Activated T-cell treated with anti-CD3 and anti-CD28 coated beads, Interleukin-2, amount 50 U/mL, for 24 hours (primary cell): ENCODE measurements at regions not wholly inside any gene's neighbourhood (a gene's known extent, or its start where the extent isn't known, plus 50 kb on each side); places are given as distances from the start of the nearest gene placed in this dataset.

Source experiments
- DNase-seq: peaks from one replicate; pipeline ENCODE4 v3.0.0-alpha.2; 2020
- H3K27ac Mint-ChIP-seq: 2 replicates; pipeline ENCODE4 v1.8.0; 2020; ENCODE audit warnings: mild to moderate bottlenecking, mixed read lengths
- H3K27me3 Mint-ChIP-seq: 2 replicates; pipeline ENCODE4 v1.8.0; 2020; ENCODE audit warnings: mixed read lengths
- H3K36me3 Mint-ChIP-seq: 2 replicates; pipeline ENCODE4 v1.8.0; 2020; ENCODE audit warnings: low read depth, mixed read lengths
- H3K4me1 Mint-ChIP-seq: 2 replicates; pipeline ENCODE4 v1.8.0; 2020; ENCODE audit warnings: low read depth, mixed read lengths
- H3K4me3 Mint-ChIP-seq: 2 replicates; pipeline ENCODE4 v1.8.0; 2020; ENCODE audit warnings: mild to moderate bottlenecking, moderate library complexity, mixed read lengths
- H3K9me3 Mint-ChIP-seq: 2 replicates; pipeline ENCODE4 v1.8.0; 2020; ENCODE audit warnings: mixed read lengths

DNA sequence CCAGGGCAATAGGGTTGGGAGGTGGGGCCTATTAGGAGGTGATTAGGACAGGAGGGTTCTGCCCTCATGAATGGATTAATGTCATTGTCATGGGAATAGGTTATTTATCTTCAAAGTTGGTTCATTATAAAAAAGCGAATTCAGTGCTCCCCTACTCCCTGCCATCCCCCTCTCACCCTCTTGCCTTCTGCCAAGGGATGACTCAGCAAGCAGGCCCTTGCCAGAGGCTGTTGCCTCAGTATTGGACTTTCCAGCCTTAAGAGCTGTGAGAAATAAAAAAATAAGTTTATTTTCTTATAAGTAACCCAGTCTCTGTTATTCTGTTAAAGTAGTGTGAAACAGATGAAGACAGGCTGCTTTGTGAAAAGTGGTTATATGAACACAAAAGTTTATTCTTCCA is 381.1 kb upstream of the ZFP64 start:
- DNase-seq: no peak
- H3K4me1 Mint-ChIP-seq: no peaks in the 10 kb centered on the region
- no peaks in the 10 kb centered on the region for H3K36me3 Mint-ChIP-seq
- no peak overlapping the region for H3K27ac Mint-ChIP-seq
- H3K27me3 Mint-ChIP-seq: no peaks in the 10 kb centered on the region
- no peak overlapping the region for H3K4me3 Mint-ChIP-seq
- peaks cover 6% of the 10 kb centered on the region for H3K9me3 Mint-ChIP-seq

DNA sequence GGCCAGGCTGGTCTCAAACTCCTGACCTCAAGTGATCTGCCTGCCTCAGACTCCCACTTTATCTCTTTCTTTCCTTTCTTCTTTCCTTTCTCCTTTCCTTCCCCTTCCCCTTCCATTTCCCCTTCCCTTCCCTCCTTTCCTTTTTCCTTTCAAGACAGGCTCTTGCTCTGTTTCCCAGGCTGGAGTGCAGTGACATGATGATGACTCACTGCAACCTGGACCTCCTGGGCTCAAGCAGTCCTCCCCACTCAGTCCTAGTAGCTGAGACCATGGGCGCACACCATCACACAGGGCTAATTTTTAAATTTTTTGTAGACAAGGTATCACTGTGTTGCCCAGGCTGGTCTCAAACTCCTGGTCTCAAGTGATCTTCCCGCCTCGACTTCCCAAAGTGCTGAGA is 377.6 kb upstream of the ZFP64 start:
- Mint-ChIP-seq H3K36me3 (no peaks in the 10 kb centered on the region), H3K4me1 (no peaks in the 10 kb centered on the region), H3K4me3 (no peak overlapping the region), H3K9me3 (peaks cover 3% of the 10 kb centered on the region), H3K27ac (no peak overlapping the region), H3K27me3 (no peaks in the 10 kb centered on the region)
- no peak for DNase-seq

DNA sequence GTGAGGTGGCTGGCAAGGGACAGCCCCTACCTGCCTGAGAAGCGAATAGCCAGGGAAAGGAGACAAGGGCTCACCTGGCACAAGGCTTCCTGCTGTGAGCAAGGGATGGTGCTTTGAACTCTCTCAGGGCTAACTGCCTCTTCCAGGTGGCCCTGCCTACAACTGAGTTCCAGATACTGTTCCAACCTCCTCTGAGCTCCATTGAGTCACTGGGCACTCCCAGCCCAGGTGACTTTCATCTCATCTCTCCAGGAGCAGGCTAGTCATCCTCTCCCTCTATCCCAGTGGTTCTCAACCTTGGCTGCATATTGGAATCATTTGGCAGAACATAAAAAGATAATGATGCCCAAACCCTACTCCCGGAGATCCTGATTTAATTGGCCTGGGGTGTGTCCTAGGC is 374.0 kb upstream of the ZFP64 start:
- no peaks in the 10 kb centered on the region for H3K27me3 Mint-ChIP-seq
- H3K4me3 Mint-ChIP-seq: no peak overlapping the region
- H3K27ac Mint-ChIP-seq: no peak overlapping the region
- H3K4me1 Mint-ChIP-seq: no peaks in the 10 kb centered on the region
- H3K36me3 Mint-ChIP-seq: no peaks in the 10 kb centered on the region
- DNase-seq: no peak
- H3K9me3 Mint-ChIP-seq: no peaks in the 10 kb centered on the region

DNA sequence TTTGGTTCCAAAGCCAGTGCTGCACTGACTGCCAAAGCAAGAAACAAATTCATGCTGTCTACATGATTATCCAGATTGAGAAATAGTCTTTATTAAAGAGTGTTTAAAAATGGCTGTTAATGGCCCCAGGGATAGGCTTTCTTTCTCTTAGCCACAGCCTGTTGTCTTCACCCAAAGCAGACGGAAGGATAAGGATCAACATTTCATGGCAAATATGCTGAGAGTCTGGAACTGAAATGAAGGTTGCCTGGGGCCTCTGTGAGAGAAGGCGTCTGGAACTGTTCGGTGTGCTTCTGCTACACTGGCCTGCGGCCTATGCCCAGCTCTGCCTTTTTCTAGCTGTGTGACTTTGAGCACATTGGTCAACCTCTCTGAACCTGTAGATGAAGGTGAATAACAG is 373.0 kb upstream of the ZFP64 start:
- peaks cover 1% of the 10 kb centered on the region for H3K36me3 Mint-ChIP-seq
- no peak overlapping the region for H3K4me3 Mint-ChIP-seq
- peaks cover 8% of the 10 kb centered on the region for H3K9me3 Mint-ChIP-seq

DNA sequence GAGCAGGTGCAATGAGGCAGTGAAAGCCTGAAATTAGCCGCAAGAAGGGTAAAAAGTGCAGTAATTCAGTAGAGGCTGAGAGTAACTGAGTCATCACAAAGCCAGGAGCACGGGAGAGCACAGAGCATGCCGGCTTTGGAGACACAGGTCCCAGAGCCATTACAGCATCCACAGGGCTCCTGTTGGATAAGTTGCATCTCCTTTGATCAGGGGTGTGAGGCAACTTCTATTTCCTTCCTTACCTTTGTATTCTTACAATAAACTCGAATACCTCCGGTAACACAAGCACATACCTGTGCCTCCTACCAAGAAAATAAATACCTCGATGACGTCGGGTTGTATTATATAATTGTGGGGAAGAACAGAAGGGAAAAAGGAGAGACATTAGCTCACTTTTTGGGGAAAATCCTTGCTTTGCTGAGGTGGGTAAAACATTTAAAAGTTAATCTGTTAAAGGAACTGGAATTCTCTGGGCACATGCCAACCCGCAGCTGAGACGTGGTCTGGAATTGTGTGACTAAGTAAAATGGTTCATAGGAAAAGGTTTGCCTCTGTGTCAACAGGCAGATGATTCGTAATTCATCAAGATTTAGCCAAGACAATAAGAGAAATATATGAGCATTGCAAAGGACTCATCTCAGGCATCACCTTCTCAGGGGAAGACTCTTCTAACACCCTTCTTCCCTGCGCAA is 360.7 kb upstream of the ZFP64 start:
- Mint-ChIP-seq H3K9me3 (peaks cover 12% of the 10 kb centered on the region), H3K4me3 (no peak overlapping the region)
- no peak for DNase-seq

More for the DNA sequence above, 373.0 kb upstream of the ZFP64 start:
- Mint-ChIP-seq H3K4me1 (no peaks in the 10 kb centered on the region), H3K27ac (no peak overlapping the region), H3K27me3 (no peaks in the 10 kb centered on the region)
- no peak for DNase-seq

DNA sequence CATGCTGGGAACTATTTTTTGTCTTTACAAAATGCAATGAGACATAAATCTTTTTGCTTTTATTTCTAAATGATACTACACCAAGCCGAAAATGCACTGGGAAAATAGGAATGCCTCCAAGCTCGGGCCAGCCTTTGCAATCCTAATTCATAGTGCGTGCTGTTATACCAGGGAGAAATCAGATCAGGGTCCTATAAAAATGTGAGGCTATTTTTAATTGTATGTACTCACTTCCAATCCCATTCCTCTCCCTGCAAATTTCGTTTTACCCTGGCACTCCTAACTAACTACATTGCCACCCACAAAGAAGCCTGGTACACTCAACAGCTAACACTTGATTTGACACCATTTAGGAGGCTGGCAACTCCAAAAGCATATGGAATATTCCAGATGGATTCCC is 350.6 kb upstream of the ZFP64 start:
- Mint-ChIP-seq H3K9me3 (peaks cover 8% of the 10 kb centered on the region), H3K4me1 (peaks cover 2% of the 10 kb centered on the region), H3K4me3 (no peak overlapping the region), H3K36me3 (no peaks in the 10 kb centered on the region), H3K27me3 (no peaks in the 10 kb centered on the region), H3K27ac (no peak overlapping the region)
- no peak for DNase-seq

More for the DNA sequence above, 360.7 kb upstream of the ZFP64 start:
- Mint-ChIP-seq H3K27ac (no peak overlapping the region), H3K27me3 (no peaks in the 10 kb centered on the region), H3K4me1 (no peaks in the 10 kb centered on the region), H3K36me3 (peaks cover 2% of the 10 kb centered on the region)

DNA sequence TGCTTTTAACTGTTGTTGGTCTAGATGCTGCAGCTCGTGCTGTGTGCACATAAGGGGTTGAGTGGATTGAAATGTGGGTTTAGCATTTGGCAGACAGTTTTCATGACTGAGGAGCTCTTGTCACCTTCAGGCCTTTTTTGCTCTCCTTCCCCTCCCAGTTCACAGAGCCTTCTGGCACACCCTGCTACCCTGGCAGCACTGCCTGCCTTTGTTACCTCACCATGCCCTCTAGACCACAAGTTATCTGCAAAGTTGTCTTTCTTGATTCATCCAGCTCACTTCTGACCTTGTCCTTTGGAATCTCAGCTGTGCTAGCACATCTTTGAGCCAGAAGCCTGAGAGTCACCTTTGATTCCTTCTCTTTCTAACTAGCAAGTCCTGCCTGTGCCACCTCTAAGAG is 348.9 kb upstream of the ZFP64 start:
- H3K27me3 Mint-ChIP-seq: peaks cover 2% of the 10 kb centered on the region
- H3K4me1 Mint-ChIP-seq: peaks cover 2% of the 10 kb centered on the region
- H3K27ac Mint-ChIP-seq: no peak overlapping the region
- no peaks in the 10 kb centered on the region for H3K36me3 Mint-ChIP-seq
- DNase-seq: no peak
- H3K9me3 Mint-ChIP-seq: peaks cover 6% of the 10 kb centered on the region
- no peak overlapping the region for H3K4me3 Mint-ChIP-seq

DNA sequence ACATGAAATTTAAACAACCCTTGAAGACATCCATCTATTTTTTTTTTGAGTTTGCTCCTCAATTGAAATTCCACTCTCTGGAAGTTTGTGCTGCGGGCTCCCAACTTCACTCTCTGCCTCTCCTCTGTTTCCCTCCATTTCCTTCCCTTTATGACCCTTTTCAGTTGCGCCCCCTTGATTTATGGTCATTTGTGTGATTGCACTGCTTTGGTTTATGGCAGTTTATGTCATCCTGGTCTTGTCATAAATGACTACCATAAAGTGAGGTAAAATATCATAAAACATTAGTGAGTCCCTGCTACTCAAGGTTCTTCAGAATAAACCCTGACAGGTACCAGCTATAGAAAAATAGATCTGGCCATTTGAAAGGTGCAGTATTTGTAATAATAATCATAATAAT is 348.3 kb upstream of the ZFP64 start:
- Mint-ChIP-seq H3K36me3 (no peaks in the 10 kb centered on the region), H3K4me3 (no peak overlapping the region), H3K27me3 (peaks cover 2% of the 10 kb centered on the region), H3K27ac (no peak overlapping the region), H3K9me3 (peaks cover 2% of the 10 kb centered on the region), H3K4me1 (peaks cover 2% of the 10 kb centered on the region)
- no peak for DNase-seq

DNA sequence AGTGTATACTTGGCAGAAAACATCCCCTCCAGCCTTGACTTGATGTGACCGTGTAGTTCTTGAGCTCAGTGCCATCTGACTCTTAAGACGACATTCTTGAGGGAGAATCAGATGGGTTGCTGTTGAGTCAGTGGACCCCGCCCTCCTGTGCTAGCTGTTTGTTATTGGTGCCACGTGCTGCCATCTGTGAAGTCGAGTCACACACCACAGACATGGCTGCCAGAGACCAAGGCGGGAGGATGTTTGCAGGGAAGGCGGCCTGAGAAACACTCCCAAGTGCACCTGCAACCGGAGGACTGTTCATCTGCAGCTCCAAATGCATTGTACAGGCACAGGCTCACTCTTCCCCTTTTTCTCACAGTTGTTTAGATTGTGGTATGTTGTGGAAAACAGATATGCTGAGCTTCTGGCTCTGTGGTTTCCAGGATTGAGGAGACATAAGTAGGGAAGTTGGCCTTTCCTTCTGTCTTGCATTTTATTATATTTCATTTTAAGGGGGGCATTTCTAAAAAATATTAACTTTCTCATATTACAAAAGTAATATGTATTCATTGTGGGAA is 345.3 kb upstream of the ZFP64 start:
- H3K9me3 Mint-ChIP-seq: peaks cover 2% of the 10 kb centered on the region
- no peaks in the 10 kb centered on the region for H3K36me3 Mint-ChIP-seq
- H3K4me1 Mint-ChIP-seq: peaks cover 2% of the 10 kb centered on the region
- no peak for DNase-seq
- no peak overlapping the region for H3K4me3 Mint-ChIP-seq
- peaks cover 2% of the 10 kb centered on the region for H3K27me3 Mint-ChIP-seq
- no peak overlapping the region for H3K27ac Mint-ChIP-seq

DNA sequence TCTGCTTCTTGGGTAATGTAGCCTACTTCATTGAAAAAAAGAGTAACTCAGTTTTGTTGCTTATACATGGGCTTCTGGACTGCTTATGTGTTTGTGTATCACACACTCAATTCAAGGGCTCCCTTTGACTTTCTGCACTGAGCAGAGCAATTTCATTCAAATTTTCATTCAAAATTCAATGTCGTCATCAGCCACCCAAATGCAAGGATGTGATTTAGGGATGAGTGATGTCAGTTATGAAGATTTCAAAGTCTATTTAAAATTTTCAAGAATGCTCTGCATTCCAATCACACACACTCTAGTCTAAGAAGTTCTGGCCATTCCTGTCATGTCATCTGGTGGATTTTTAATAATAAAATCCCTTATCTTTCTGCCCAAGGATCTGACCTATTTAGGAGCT is 344.5 kb upstream of the ZFP64 start:
- Mint-ChIP-seq H3K9me3 (peaks cover 5% of the 10 kb centered on the region), H3K4me1 (peaks cover 2% of the 10 kb centered on the region), H3K36me3 (no peaks in the 10 kb centered on the region), H3K27me3 (peaks cover 2% of the 10 kb centered on the region), H3K4me3 (no peak overlapping the region), H3K27ac (no peak overlapping the region)
- no peak for DNase-seq

DNA sequence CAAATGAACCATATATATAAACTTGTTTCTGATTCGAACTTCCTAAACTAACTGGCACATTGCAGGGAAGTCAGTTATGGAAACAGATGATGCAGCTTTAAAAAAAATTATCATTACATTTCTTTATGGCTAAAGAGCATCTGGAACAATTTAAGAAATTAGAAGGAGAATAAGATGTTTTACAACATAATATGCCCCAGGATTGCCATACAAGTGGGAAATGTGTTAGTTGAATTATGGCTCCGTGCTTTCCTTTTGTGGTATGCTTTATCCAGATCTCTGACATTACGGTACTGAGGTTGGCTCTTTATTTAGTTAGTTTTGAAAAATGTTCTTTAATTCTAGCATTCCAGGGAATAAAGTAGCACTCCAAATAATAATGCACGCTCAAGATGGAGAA is 343.0 kb upstream of the ZFP64 start:
- Mint-ChIP-seq H3K27me3 (peaks cover 2% of the 10 kb centered on the region), H3K4me3 (no peak overlapping the region), H3K36me3 (no peaks in the 10 kb centered on the region), H3K9me3 (peaks cover 5% of the 10 kb centered on the region), H3K4me1 (no peaks in the 10 kb centered on the region), H3K27ac (no peak overlapping the region)
- no peak for DNase-seq

DNA sequence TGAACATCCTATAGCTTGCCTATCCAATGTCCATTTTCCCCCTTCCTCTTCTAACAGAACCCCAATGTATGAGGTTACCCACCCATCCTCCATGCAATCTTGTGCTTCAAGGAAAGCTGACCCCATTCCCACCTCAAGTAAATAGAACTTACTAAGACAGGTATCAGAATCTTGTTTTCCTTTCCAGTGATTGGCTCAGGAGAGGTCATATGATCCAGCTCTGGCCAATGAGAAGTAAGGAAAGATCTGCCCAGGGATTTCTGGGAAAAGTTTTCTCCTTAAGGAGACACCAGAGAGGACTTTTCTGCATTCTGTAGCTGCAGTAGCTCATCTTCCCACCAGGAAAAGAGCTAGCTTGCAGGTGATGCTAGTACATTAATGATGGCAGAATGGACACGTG is 341.8 kb upstream of the ZFP64 start:
- Mint-ChIP-seq H3K36me3 (no peaks in the 10 kb centered on the region), H3K4me1 (no peaks in the 10 kb centered on the region), H3K27ac (no peak overlapping the region), H3K9me3 (peaks cover 5% of the 10 kb centered on the region), H3K27me3 (peaks cover 6% of the 10 kb centered on the region), H3K4me3 (no peak overlapping the region)
- DNase-seq: no peak

DNA sequence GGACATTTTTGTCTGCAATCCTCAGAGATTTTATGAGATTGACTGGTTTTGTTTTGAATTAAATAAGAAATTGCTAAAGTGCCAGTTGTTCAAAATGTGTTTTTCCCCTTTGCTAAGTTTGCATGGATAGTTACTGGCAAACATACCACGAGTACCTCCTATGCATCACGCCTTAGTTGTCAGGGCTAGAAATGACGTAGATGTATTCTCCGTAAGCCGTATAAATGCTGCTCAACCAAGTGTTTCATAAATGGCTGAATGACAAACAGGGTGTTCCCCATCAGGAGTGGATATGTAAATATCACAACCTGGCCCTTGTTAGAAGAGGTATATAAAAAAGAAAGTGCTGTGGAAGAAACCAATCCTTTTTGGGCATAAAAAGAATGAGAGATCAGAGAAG is 341.1 kb upstream of the ZFP64 start:
- Mint-ChIP-seq H3K9me3 (peaks cover 5% of the 10 kb centered on the region), H3K4me3 (no peak overlapping the region), H3K4me1 (no peaks in the 10 kb centered on the region), H3K36me3 (no peaks in the 10 kb centered on the region), H3K27me3 (peaks cover 6% of the 10 kb centered on the region), H3K27ac (no peak overlapping the region)
- DNase-seq: no peak

DNA sequence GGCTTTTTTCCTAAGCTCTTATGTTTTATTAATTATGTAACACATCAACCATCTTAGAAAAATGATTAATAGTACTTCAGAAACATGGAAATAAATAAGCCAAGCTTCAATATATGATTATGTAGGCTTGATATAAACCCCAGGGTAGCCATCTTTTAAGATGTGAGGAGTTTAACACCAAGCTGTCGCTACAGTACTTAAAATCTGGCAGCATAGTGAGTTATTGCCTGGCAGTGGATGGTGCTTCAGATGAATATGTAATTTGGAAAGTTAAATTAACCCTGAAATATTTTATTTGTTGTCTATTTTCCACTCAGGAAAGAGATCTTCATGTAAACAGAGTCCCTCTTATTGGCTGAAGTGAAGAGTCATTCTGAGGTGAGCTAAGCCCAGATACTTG is 339.0 kb upstream of the ZFP64 start:
- peaks cover 3% of the 10 kb centered on the region for H3K9me3 Mint-ChIP-seq
- no peak for DNase-seq
- no peaks in the 10 kb centered on the region for H3K36me3 Mint-ChIP-seq
- no peak overlapping the region for H3K4me3 Mint-ChIP-seq
- H3K4me1 Mint-ChIP-seq: no peaks in the 10 kb centered on the region
- peaks cover 4% of the 10 kb centered on the region for H3K27me3 Mint-ChIP-seq
- H3K27ac Mint-ChIP-seq: no peak overlapping the region

DNA sequence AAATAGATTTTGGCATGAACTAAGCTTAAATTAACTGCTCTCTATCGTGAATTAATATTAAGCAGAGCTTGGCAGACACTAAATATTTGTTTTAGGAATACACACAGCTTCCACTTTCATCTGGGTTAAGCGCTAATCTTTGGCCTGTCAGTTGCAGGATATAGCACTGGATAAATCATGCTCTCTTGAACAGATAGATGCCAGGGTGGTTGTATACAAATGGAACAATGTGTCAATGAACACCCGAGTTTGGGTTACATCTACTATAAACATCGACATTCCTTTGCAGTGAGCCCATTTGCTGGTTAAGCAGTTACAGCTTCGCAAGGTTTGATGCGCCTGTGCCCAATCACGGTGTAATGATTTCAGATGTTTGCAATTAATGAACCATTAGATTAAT is 338.2 kb upstream of the ZFP64 start:
- DNase-seq: no peak
- Mint-ChIP-seq H3K4me1 (no peaks in the 10 kb centered on the region), H3K4me3 (no peak overlapping the region), H3K27ac (no peak overlapping the region), H3K9me3 (peaks cover 3% of the 10 kb centered on the region), H3K27me3 (peaks cover 4% of the 10 kb centered on the region), H3K36me3 (no peaks in the 10 kb centered on the region)

DNA sequence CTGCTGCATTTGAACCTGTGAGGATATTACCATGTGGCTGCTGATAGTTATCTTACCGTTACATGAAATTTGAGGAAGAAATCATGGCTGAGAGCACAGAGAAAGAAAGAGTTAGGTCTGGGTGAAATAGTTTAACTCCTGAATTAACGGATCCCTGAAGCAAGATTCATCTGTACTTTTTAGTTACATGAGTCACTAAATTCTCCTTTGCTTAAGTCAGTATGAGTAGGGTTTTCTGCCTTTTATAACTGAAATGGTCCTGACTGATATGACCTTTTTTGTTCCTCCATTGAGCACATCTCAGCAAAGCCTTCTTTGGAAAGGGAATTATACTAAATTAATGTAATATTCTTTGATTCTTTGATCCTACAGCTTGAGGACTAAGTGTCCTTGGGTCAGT is 333.3 kb upstream of the ZFP64 start:
- Mint-ChIP-seq H3K36me3 (no peaks in the 10 kb centered on the region), H3K27me3 (peaks cover 4% of the 10 kb centered on the region), H3K27ac (no peak overlapping the region), H3K4me1 (peaks cover 2% of the 10 kb centered on the region), H3K4me3 (no peak overlapping the region), H3K9me3 (peaks cover 10% of the 10 kb centered on the region)
- no peak for DNase-seq
